HG03097 (cell line): ENCODE measurements at regions not wholly inside any gene's neighbourhood (a gene's known extent, or its start where the extent isn't known, plus 50 kb on each side); places are given as distances from the start of the nearest gene placed in this dataset.
"Not testable (repeated sequence)": the region's sequence is repeated elsewhere in the genome, so short reads cannot be mapped to it uniquely, and the experiment has no call there.

Source experiments
- ATAC-seq: cut with Tn5 transposase; IDR thresholded peaks from one replicate; pipeline ENCODE4 v1.9.1; 2021; ENCODE audit not compliant: unreplicated experiment, low FRiP score

DNA sequence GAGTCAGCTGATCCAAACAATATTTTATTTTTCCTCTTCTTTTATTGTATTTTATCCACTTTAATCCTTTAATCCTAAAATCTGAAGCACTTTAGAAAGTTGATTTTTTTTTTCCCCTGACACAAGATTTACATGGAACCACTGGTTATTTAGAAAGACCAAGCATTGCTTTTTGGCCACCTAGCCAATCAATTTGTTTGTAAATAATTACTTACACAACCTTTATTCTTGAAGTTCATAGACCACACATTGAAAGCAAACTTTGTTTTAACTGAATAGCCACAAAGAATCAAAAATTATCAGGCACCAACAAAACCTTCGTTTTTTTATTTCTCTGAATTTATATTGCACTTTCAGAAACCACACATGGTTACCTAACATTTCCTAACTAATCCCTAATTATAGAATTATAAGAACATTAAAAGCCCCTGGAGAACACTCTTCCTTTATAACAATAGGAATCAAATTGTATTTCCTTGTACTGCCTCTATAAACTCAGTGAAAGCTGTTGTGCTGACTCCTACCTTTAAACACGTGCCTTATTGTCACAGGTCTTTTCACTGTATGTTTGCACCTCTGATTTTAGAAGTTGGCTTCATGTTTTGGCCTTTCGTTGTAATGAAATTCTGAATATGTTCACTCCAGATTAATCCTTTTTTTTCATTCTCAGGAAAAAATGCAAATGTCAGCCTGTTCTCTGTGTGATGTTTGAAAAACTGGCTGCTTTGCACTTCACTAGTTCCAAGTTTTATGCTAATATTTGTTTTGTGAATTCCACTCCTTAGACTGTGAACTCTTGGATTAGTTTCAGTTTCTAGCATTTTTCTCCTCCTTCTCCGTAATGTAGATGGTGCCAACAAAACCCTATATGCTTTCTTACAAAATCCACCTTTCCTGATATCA is 1511.9 kb downstream of the REEP3 start:
- no peak for ATAC-seq

DNA sequence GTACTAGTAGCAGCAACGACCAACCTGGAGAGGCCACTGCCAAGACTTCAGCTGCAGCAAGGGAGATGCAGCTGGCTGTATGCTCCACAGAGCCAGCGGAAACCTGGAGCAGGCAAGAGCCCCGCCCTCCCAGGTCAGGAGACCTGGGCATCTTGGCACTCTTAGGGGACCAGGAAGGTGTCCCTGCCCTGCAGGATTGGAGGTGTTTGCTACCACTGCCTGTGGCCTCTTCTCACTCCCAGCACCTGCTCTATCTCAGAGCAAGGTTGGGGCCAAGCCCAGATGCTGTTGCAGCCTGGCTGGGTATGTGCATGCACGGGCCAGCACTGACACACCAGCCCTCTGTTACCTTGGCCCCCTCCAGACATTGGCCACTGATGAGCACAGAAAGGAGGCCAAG is 1512.8 kb downstream of the REEP3 start:
- ATAC-seq, result no peak

DNA sequence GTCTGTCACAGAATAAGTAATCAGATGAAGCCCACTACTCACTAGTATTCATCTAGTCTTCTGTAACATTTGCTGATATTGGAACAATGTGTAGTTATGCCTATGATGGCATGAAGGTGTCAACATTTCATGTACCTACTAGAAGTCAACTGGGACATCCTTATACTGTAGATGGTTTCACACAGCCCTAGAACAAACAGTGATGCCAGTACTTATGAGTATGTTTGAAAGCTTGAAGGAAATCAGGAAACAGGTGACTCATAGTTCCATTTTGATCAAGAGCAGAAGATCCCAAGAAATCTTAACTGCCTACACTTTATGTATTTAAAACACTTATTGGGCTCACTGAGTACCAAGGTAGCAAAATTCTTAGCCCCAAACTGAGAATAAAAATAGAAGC is 1519.6 kb downstream of the REEP3 start:
- no peak for ATAC-seq

DNA sequence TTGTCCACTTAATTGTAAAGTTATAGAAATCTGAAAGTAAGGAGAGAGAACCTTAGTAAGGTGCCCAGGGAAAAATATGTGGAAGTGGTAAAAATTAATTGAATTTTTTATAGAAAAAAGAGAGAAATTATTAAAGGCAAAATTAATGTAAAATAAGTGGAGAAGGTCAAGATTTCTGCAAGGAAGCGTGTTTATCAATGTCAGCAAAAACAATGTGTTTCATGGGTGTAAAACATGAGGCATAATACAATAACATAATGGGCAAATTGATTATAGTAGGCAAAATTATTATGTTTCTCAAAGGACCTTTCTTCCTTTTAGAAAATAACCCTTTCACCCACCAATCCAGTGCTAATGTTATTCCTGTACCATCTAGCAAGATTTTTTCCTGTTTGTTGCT is 1520.1 kb downstream of the REEP3 start:
- no peak for ATAC-seq

DNA sequence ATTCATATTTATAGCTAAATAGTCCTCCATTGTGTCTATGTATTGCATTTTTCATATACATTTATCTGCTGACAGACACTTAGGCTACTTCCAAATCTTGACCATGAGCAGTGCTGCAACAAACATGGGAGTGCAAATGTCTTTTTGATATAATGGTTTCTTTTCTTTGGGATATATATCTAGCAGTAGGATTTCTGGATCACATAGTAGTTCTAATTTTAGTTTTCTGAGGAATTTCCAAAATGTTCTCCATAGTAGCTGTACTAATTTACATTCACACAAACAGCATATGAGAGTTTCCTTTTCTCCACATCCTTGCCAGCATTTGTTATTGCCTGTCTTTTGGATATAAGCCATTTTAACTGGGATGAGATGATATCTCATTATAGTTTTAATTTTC is 1521.3 kb downstream of the REEP3 start:
- ATAC-seq, result no peak

DNA sequence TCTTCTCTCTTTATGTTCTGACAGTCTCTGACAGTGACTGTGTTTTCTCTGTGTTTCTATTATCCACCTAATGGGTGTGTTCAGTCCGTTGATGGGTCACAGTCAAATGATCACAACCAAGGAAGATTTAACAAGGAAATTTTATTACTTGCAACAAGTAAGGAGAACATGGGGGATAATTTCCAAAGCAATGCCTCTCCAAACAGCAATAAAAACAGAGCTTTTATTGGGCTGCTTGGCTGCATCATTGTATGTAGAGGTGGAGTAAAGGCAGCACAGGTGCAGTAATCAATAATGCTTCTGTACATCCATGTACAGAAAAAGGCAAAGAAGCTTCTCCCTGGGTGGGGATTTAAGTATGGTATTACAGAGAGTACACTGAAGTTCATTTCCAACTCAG is 1525.6 kb downstream of the REEP3 start:
- ATAC-seq, result no peak

DNA sequence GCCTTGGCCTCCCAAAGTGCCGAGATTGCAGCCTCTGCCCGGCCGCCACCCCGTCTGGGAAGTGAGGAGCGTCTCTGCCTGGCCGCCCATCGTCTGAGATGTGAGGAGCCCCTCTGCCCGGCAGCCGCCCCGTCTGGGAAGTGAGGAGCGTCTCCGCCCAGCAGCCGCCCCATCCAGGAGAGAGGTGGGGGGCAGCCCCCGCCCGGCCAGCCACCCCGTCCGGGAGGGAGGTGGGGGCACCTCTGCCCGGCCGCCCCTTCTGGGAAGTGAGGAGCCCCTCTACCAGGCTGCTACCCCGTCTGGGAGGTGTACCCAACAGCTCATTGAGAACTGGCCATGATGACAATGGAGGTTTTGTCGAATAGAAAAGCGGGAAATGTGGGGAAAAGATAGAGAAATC is 1530.9 kb downstream of the REEP3 start:
- ATAC-seq, result not testable (repeated sequence)

DNA sequence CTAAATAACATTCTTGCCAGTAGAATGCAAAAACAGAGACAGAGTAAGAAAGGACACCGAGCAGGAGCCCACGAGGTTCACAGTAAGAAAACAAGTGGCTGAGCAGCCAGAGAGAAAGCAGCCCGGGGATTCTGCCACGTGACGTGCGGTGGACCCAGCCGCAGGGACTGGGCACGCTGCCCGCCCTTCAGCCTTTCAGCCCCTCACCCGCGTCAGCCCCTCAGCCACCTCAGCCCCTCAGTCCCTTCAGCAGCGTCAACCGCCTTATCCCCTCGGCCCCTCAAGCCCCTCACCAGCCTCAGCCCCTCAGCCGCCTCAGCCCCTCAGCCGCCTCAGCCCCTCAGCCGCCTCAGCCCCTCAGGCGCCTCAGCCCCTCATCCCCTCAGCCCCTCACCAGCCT is 1532.2 kb downstream of the REEP3 start:
- ATAC-seq, result not testable (repeated sequence)

DNA sequence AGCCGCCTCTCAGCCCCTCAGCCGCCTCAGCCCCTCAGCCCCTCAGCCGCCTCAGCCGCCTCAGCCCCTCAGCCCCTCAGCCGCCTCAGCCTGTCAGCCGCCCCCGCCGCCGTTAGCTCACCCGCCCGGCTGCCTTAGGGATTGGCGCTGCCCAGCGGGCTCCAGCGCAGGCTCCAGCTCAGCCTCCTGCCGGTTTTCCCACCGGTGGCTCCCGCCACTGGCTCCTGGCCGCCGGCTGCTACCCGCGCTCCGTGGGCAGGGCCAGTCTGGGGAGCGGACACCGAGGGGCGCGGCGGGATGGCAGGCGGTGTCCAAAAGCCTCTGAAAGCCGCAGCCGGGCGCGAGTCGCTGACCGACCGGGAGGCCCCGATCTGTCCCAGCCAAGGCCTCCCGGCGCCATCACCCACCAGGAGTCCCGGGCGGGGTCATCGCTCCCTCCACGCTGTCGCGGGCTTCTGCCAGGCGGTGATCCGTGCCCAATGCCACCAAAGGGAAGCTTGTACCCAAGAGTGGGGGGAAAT is 1532.7 kb downstream of the REEP3 start:
- ATAC-seq, result not testable (repeated sequence)

DNA sequence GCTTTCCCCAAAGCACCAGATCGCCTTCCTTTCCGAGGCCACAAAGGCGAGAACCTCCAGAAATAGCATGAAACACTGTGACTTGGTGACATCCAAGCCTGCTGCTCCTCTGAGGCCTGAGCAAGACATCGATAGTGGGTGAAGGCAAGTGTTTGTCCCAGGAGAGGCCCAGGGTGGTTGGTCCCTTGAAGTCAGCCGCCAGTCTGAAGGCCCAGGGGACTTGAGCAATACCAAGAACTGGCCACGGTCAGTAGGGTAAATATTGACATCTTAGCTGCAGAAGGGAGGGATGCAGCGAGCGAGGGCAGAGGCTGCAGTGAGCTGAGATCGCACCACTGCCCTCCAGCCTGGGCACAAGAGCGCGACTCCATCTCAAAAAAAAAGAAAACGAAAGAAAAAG is 1533.5 kb downstream of the REEP3 start:
- ATAC-seq, result not testable (repeated sequence)

DNA sequence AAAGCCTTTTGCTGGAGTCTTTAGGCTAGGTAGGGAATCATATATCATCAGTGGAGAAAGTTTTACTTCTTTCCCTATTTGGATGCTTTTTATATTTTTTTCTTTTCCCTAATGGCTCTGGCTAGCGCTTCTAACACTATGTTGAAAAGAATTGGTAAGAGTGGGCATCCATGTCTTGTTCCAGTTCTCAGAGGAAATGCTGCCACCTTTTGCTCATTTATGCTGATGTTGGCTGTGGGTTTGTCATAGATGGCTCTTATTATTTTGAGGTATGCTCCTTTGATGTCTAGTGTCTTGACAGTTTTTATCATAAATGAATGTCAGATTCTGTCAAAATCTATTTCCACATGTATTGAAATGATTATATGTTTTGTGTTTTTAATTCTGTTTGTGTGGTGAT is 1544.1 kb downstream of the REEP3 start:
- no peak for ATAC-seq

DNA sequence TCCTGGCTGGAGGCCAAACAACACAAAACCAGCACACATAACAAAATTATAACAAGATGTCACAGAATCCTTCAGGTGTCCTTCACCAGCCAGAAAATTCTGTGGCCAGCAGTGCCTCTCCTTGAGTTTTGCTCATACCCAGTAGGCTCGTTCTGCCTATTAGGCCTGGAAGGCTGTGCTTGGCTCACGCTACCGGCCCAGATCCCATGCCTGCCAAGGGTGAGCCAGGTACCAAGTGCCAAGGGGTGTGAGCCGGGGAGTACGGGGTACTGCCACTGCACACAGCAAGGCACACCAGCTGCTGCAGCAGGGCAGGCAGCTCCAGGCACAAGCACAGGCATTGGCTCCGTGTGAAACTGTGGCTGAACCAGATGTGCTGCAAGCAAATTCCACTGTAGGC is 1562.0 kb downstream of the REEP3 start:
- ATAC-seq, result no peak

DNA sequence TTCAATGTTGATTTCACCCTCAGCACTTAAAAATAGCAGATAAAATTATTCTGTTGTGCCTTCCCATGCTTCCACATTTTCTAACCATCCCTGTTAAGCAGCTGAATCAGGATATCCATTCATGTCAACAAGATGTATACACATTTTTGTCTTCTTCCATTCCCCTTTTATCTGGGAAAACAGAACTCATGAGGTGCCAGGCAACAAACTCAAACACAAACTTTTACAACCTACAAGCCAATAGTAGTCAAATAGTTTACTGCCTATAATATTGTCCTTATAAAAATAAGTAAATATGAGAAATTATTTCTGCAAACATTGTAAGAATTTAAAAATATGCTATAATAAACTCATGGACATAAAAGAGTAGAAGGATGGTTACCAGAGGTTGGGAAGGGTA is 1569.8 kb downstream of the REEP3 start:
- no peak for ATAC-seq

DNA sequence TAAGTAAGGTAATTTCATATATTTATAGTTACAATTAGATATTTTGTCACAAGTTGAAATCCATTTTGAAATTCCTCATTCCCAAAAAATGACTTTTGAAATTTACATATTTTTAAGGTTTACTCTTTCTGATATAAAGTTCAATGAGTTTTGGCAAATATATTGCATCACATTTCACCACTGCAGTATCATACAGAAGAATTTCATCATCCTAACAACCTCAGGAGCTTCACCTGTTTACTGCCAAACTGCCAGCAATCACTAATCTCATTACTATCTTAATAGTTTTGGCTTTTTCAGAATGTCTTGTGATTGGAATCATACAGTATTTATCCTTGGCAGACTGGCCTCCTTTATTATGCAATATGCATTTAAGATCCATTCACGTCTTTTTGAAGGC is 1578.9 kb downstream of the REEP3 start:
- ATAC-seq, result no peak

DNA sequence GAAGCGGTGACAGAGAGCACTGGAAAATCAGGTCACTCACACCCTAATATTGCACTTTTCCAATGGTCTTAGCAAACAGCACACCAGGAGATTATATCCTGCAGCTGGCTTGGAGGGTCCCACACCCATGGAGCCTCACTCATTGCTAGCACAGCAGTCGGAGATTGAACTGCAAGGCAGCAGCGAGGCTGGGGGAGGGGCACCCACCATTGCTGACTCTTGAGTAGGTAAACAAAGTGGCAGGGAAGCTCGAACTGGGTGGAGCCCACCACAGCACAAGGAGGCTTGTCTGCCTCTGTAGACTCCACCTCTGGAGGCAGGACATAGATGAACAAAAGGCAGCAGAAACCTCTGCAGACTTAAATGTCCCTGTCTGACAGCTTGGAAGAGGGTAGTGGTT is 1579.7 kb downstream of the REEP3 start:
- ATAC-seq, result not testable (repeated sequence)

DNA sequence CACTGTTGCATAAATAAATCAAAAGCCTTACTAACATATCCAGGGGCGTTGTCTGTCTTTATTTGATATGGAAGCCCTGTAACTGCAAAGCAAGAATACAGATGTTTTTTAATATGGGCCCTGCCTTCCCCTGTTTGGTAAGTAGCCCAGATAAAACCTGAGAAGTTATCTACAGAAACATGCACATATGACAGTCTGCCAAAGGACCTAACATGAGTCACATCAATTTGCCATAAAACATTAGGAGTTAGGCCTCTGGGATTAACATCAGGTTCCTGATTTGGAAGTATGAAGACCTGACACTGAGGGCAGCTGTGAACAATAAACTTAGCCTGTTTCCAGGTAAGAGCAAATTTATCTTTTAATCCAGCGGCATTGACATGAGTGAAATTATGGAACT is 1588.8 kb downstream of the REEP3 start:
- ATAC-seq, result no peak

DNA sequence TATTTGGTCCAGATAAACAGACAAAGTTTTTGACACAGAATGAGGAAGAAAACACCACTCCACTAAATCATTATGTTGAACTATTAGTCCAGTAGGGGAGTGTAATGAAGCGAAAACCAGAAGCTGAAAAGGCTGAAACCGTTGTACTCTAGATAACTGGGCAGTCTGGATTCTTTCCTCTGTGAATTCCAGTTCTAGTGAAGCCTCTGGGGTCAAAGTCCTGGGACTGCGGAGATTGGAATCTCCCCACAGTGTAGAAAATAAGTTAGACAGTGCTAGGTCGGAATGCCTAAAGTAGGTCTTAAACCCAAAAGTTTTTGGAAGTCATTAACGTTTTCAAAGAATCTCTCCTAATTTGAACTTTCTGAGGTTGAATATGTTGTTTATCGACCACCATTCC is 1589.9 kb downstream of the REEP3 start:
- not testable (repeated sequence) for ATAC-seq

DNA sequence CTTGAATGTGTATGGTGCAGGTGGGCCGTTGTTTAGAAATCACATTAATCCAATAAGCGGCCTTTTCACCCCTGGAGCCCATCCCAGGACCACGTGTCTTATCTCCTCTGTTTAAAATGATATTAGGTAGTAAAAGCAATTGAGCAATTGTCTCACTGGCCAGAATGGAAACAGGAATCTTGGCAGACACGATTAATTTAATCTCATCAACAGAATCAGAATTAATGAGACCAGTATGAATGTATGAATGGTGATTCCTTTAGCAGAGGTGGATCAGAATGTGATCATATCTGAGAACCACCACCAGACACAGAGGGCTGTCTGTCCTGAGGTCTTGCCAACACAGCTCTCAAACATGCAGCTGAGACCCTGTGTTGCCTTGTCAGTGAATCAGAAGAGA is 1591.4 kb downstream of the REEP3 start:
- ATAC-seq, result no peak

DNA sequence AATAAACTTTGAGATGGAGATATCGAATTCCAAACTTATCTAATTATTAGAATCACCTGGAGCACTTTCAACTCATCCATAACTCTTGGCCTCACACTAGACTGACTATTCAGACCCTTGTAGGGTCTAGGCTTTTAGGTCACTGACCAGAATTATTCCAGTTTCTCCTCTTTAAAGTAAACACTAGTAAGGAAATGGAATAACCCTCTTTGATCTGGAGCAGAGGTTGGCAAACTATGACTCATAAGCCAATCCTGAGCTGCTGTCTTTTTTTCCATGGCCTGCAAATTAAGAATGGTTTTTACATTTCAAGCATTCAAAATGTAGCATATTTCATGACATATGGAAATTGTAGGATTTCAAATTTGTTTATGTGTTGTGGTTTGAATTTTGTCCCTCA is 1601.9 kb downstream of the REEP3 start:
- ATAC-seq, result no peak

DNA sequence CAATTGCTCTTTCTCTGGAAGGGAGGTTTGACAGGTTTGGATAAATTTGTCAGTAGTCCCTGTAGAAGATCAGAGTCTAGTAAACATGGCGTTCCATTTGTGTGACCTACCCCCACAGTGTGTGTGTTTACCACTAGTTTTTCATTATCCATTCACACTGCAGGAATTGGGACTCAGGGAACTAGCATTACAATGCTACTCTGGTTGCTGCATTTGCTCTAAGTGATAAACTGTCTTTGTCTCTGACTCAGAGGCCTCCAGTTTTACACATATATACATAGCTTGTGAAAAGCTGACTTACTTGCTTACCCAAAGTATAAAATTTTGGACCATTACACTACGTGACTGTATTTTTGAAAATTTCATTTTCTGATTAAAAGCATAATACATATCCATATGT is 1604.0 kb downstream of the REEP3 start:
- no peak for ATAC-seq

DNA sequence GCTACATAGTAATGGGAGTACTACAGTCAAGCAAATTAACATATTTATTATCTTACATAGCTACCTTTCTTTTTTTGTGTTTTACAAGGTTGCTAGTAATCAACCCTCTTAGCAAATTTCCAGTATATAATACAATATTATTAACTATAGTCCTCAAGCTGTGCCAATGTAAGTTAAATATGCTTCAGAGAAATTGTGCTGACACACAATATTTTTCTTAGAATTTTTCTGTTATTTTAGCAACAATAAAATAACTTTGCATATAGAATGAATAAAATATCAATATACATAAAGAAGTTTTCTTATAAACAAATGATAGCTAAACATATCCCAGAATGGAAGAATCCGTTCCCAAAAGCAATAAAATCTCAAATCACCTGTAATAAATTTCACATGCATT is 1605.1 kb downstream of the REEP3 start:
- no peak for ATAC-seq

DNA sequence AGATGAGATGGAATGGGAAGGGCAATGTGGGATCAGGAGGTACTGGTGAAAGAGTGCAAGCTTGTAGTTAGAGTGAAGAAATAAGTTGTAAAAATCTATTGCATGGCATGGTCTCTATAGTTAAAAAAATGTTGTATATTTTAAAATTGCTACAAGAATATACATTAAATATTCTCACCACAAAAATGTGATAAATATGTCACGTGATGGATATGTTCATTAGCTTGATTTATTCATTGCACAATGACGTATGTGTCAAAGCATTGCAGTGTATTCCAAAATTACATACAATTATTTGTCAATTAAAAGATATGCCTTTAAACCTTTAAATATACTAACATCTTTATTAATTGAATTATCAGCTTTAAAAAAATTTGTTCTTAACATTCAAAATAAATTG is 1607.1 kb downstream of the REEP3 start:
- ATAC-seq, result no peak
